A673 (cell line): ENCODE measurements at regions not wholly inside any gene's neighbourhood (a gene's known extent, or its start where the extent isn't known, plus 50 kb on each side); places are given as distances from the start of the nearest gene placed in this dataset.

Source experiments
- CTCF ChIP-seq: fragments of 300-800, 200-600 bp; sonication (generic); conservative IDR thresholded peaks from 2 replicates; pipeline ENCODE4 v1.5.1; 2017; ENCODE audit warnings: low read depth, mild to moderate bottlenecking, antibody characterized with exemption, low read length, moderate library complexity, mixed read lengths
- EZH2 ChIP-seq: fragments of 200-600 bp; sonication (generic); IDR thresholded peaks from 2 replicates; pipeline ENCODE4 v1.6.1; 2017; ENCODE audit warnings: borderline replicate concordance, low read depth, mild to moderate bottlenecking, mixed read lengths, antibody characterized with exemption, low read length; ENCODE audit not compliant: poor library complexity, severe bottlenecking

- no peak for TF ChIP-seq CTCF
- TF ChIP-seq EZH2, result no peak
These were observed 136.5 kb upstream of the PRNP start for GRCh38 chr20:4549711-4550259.
